ENCODE measurements at regions not wholly inside any gene's neighbourhood (a gene's known extent, or its start where the extent isn't known, plus 50 kb on each side); places are given as distances from the start of the nearest gene placed in this dataset.
"Not testable (repeated sequence)": the region's sequence is repeated elsewhere in the genome, so short reads cannot be mapped to it uniquely, and the experiment has no call there.

- Histone ChIP-seq H3K27me3 (ENCODE audit: insufficient read depth, low read depth, severe bottlenecking) (no peaks in the 10 kb centered on the region), H3K36me3 (no peaks in the 10 kb centered on the region), H3K27ac (no peak overlapping the region), H3K9me3 (ENCODE audit: severe bottlenecking) (no peaks in the 10 kb centered on the region), H3K4me3 (ENCODE audit: low read depth, low read length) (no peak overlapping the region)
- TF ChIP-seq CTCF (IDR thresholded peaks at IDR 0.05; ENCODE audit: low read depth, low read length), result no peak
- no peak for DNase-seq
These were observed 81.3 kb upstream of the BLID start for GRCh38 chr11:122197066-122197987.

GRCh38 chr11:122195790-122196189 is 79.8 kb upstream of the BLID start:
- Histone ChIP-seq H3K27me3 (ENCODE audit: insufficient read depth, low read depth, severe bottlenecking) (no peaks in the 10 kb centered on the region), H3K4me3 (ENCODE audit: low read depth, low read length) (no peak overlapping the region), H3K9me3 (ENCODE audit: severe bottlenecking) (no peaks in the 10 kb centered on the region), H3K36me3 (no peaks in the 10 kb centered on the region), H3K27ac (no peak overlapping the region)
- DNase-seq, result no peak
- no peak for TF ChIP-seq CTCF (IDR thresholded peaks at IDR 0.05; ENCODE audit: low read depth, low read length)

- not testable (repeated sequence) for H3K9me3 ChIP-seq (ENCODE audit: severe bottlenecking); H3K27me3 ChIP-seq (ENCODE audit: insufficient read depth, low read depth, severe bottlenecking); DNase-seq; H3K36me3 ChIP-seq; H3K27ac ChIP-seq; H3K4me3 ChIP-seq (ENCODE audit: low read depth, low read length)
These were observed 78.0 kb upstream of the BLID start for GRCh38 chr11:122193881-122194480.

- DNase-seq, result no peak
- no peaks in the 10 kb centered on the region for H3K9me3 ChIP-seq (ENCODE audit: severe bottlenecking)
- H3K27me3 ChIP-seq (ENCODE audit: insufficient read depth, low read depth, severe bottlenecking), result no peaks in the 10 kb centered on the region
- no peaks in the 10 kb centered on the region for H3K36me3 ChIP-seq
- H3K27ac ChIP-seq, result no peak overlapping the region
- no peak overlapping the region for H3K4me3 ChIP-seq (ENCODE audit: low read depth, low read length)
- no peak for TF ChIP-seq CTCF (IDR thresholded peaks at IDR 0.05; ENCODE audit: low read depth, low read length)
These were observed 77.4 kb upstream of the BLID start for GRCh38 chr11:122193457-122193856.

GRCh38 chr11:122192634-122193255 is 76.7 kb upstream of the BLID start:
- Histone ChIP-seq H3K36me3 (no peaks in the 10 kb centered on the region), H3K4me3 (ENCODE audit: low read depth, low read length) (no peak overlapping the region), H3K27me3 (ENCODE audit: insufficient read depth, low read depth, severe bottlenecking) (no peaks in the 10 kb centered on the region), H3K9me3 (ENCODE audit: severe bottlenecking) (no peaks in the 10 kb centered on the region), H3K27ac (no peak overlapping the region)
- TF ChIP-seq CTCF (IDR thresholded peaks at IDR 0.05; ENCODE audit: low read depth, low read length), result no peak
- no peak for DNase-seq

GRCh38 chr11:122190768-122191167 is 74.8 kb upstream of the BLID start:
- Histone ChIP-seq H3K36me3 (no peaks in the 10 kb centered on the region), H3K27ac (no peak overlapping the region), H3K27me3 (ENCODE audit: insufficient read depth, low read depth, severe bottlenecking) (no peaks in the 10 kb centered on the region), H3K4me3 (ENCODE audit: low read depth, low read length) (no peak overlapping the region), H3K9me3 (ENCODE audit: severe bottlenecking) (no peaks in the 10 kb centered on the region)
- no peak for TF ChIP-seq CTCF (IDR thresholded peaks at IDR 0.05; ENCODE audit: low read depth, low read length)
- DNase-seq, result no peak
